Karpas-422 (cell line): ENCODE measurements at regions not wholly inside any gene's neighbourhood (a gene's known extent, or its start where the extent isn't known, plus 50 kb on each side); places are given as distances from the start of the nearest gene placed in this dataset.

Experiments
- DNase-seq: peaks from one replicate; pipeline ENCODE4 v3.0.0-alpha.2; 2015
- H2AFZ ChIP-seq: fragments of 200-600 bp; sonication (generic); 2 replicates; pipeline ENCODE4 v1.6.1; 2014; ENCODE audit warnings: antibody characterized with exemption, low read length, mixed read lengths
- H3K27ac ChIP-seq: fragments of 200-600 bp; sonication (generic); 2 replicates; pipeline ENCODE4 v1.5.1; 2014; ENCODE audit warnings: mild to moderate bottlenecking, low read length, moderate library complexity
- H3K27me3 ChIP-seq: fragments of 200-600 bp; sonication (generic); 2 replicates; pipeline ENCODE4 v1.6.1; 2014; ENCODE audit warnings: low read length, mixed read lengths
- H3K36me3 ChIP-seq: fragments of 200-600 bp; sonication (generic); 2 replicates; pipeline ENCODE4 v1.6.1; 2014; ENCODE audit warnings: low read length, mixed read lengths; ENCODE audit not compliant: insufficient read depth
- H3K4me1 ChIP-seq: fragments of 200-600 bp; sonication (generic); 2 replicates; pipeline ENCODE4 v1.6.1; 2014; ENCODE audit warnings: mild to moderate bottlenecking, low read length, mixed read lengths
- H3K4me2 ChIP-seq: fragments of 200-600 bp; sonication (generic); 2 replicates; pipeline ENCODE4 v1.6.1; 2014; ENCODE audit warnings: low read length, low read depth, mild to moderate bottlenecking; ENCODE audit not compliant: poor library complexity, severe bottlenecking
- H3K4me3 ChIP-seq: fragments of 200-600 bp; sonication (generic); 2 replicates; pipeline ENCODE4 v1.5.1; 2014; ENCODE audit warnings: mild to moderate bottlenecking, antibody characterized with exemption, low read length, mixed read lengths
- H3K79me2 ChIP-seq: fragments of 200-600 bp; sonication (generic); 2 replicates; pipeline ENCODE4 v1.6.1; 2014; ENCODE audit warnings: mild to moderate bottlenecking, low read length, mixed read lengths
- H3K9ac ChIP-seq: fragments of 200-600 bp; sonication (generic); 2 replicates; pipeline ENCODE4 v1.6.0; 2014; ENCODE audit warnings: low read length
- H3K9me2 ChIP-seq: fragments of 200-600 bp; sonication (generic), shearing (Covaris generic); replicated peaks from 2 replicates; pipeline ENCODE4 v1.6.0; 2014; ENCODE audit warnings: mild to moderate bottlenecking, low read length, moderate library complexity; ENCODE audit not compliant: insufficient read depth
- H3K9me3 ChIP-seq: fragments of 300-700, 200-600 bp; sonication (generic); 2 replicates; pipeline ENCODE4 v1.6.1; 2014; ENCODE audit warnings: low read length, mixed read lengths
- H4K20me1 ChIP-seq: fragments of 200-600 bp; sonication (generic); 2 replicates; pipeline ENCODE4 v1.6.1; 2014; ENCODE audit warnings: mild to moderate bottlenecking, antibody characterized with exemption, low read length, low read depth; ENCODE audit not compliant: insufficient read depth

DNA sequence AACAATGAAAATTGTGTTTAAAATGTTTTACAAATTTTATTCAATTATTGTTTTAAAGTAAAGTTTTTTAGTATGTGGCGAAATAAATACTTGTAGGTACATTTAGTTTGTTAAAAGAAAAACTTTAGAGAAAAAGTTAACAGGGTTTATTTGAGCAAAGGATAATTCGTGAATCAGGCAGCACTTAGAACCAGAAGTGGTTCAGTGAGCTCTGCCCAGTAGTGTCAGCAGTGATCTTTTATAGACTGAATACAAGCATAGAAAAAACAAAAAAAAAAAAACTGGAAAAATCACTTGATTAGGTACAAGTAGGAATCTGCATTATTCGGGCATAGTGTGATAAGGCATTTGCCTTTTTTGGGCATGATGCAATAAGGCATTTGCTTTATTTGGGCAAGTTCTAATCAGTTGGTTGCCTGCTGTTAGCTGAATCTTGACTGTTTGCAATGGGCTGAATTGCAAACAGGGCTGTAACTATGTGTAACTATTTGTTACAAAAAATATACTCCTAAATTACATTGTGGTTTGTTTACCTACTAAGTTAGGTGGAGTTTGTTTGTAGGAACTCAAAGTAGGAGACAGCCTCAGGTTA is 122.9 kb upstream of the MMS22L start:
- DNase-seq = no peak

DNA sequence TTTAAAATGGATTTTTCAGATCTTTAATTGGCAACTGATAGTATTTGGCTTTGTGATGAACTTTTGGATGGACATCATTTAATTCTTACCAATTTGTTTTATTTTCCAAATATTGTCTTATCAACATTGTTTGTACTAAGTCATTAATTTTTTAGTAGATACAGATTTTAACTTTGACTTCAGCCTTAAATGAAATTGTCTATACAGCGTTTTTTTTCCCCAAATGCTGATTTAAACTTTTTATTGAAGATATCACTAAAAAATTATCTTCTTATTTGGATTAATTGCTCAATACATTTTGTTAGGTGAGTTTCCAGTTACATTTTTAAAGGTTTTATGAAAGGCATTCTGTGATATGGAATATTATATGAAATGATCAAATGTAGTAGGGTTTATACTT is 123.6 kb upstream of the MMS22L start:
- H4K20me1 ChIP-seq = no peaks in the 10 kb centered on the region
- H3K79me2 ChIP-seq = no peaks in the 10 kb centered on the region
- H3K9me3 ChIP-seq = no peaks in the 10 kb centered on the region
- no peak overlapping the region for H3K4me2 ChIP-seq
- DNase-seq = no peak
- H3K9me2 ChIP-seq = no peaks in the 10 kb centered on the region
- no peaks in the 10 kb centered on the region for H3K36me3 ChIP-seq
- H3K9ac ChIP-seq = no peak overlapping the region
- no peak overlapping the region for H2AFZ ChIP-seq
- H3K27ac ChIP-seq = no peak overlapping the region
- H3K4me3 ChIP-seq = no peak overlapping the region
- no peaks in the 10 kb centered on the region; the same call in 1 of the 2 replicates for H3K27me3 ChIP-seq
- H3K4me1 ChIP-seq = no peaks in the 10 kb centered on the region

More for the DNA sequence above, 122.9 kb upstream of the MMS22L start:
- no peak overlapping the region for H3K4me2 ChIP-seq
- H3K4me3 ChIP-seq = no peak overlapping the region
- H3K27ac ChIP-seq = no peak overlapping the region
- H3K4me1 ChIP-seq = no peaks in the 10 kb centered on the region
- H3K36me3 ChIP-seq = no peaks in the 10 kb centered on the region
- no peak overlapping the region for H2AFZ ChIP-seq
- no peaks in the 10 kb centered on the region for H4K20me1 ChIP-seq
- no peak overlapping the region for H3K9ac ChIP-seq
- H3K9me3 ChIP-seq = no peaks in the 10 kb centered on the region
- H3K27me3 ChIP-seq = no peaks in the 10 kb centered on the region; the same call in 1 of the 2 replicates
- H3K9me2 ChIP-seq = no peaks in the 10 kb centered on the region
- H3K79me2 ChIP-seq = no peaks in the 10 kb centered on the region

DNA sequence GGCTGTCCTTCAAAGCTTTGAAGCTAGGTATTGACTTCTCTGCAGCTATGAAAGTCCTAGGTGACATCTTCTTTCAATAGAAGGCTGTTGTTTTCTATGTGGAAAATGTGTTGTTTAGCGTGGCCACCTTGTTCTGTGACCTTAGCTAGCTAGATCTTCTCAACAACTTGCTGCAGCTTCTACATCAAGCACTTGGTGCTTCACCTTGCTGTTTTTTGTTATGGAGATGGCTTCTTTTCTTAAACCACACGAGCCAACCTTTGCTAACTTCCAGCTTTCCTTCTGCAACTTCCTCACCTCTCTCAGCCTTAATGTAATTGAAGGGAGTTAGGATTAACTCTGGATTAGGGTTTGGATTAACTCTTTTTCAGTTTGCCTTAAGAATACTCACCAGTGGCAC is 128.6 kb upstream of the MMS22L start:
- Histone ChIP-seq H2AFZ (no peak overlapping the region), H3K4me2 (no peak overlapping the region), H3K79me2 (no peaks in the 10 kb centered on the region), H3K4me1 (no peaks in the 10 kb centered on the region), H4K20me1 (no peaks in the 10 kb centered on the region), H3K9me3 (no peaks in the 10 kb centered on the region), H3K9ac (no peak overlapping the region), H3K4me3 (no peak overlapping the region), H3K27me3 (no peaks in the 10 kb centered on the region; the same call in 1 of the 2 replicates), H3K27ac (no peak overlapping the region), H3K9me2 (no peaks in the 10 kb centered on the region), H3K36me3 (no peaks in the 10 kb centered on the region)
- DNase-seq = no peak

DNA sequence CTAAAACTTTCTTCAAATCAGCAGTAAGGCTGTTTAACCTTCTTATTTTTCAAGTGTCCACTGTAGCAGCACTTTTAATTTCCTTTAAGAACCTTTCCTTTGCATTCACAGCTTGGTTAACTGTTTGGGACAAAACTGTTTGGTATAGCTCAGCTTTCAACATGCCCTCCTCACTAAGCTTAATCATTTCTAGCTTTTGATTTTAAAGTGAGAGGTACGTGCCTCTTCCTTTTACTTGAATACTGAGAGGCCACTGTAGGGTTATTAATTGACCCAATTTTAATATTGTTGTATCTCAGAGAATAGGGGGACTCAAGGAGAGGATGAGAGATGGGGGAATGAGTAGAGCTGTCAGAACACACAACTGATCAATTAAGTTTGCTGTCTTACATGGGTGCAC is 129.5 kb upstream of the MMS22L start:
- DNase-seq = no peak
- Histone ChIP-seq H3K9ac (no peak overlapping the region), H3K4me2 (no peak overlapping the region), H3K4me3 (no peak overlapping the region), H3K79me2 (no peaks in the 10 kb centered on the region), H3K9me3 (no peaks in the 10 kb centered on the region), H4K20me1 (no peaks in the 10 kb centered on the region), H2AFZ (no peak overlapping the region), H3K9me2 (no peaks in the 10 kb centered on the region), H3K27me3 (no peaks in the 10 kb centered on the region), H3K36me3 (no peaks in the 10 kb centered on the region), H3K4me1 (no peaks in the 10 kb centered on the region), H3K27ac (no peak overlapping the region)

DNA sequence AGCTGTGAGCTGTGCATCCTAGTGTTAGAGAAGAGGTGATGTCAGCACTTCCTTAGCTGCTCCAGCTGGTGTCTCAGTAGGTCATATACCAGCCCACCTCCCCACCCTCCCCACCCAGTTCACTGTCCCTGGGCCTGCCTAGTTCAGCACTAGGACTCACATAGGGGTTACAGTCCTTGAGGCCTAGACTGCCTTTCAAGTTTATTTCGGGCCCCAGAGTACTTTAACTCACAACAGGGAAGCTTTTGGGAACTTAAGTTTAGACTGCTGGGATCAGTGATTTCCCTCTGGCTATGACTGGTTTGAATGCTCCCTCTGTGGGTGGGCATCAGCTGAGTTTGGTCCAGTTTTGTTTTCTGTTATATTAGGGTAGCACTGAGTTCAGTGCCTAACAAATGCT is 139.2 kb upstream of the MMS22L start:
- H3K9me2 ChIP-seq = no peaks in the 10 kb centered on the region
- no peak overlapping the region for H3K27ac ChIP-seq
- no peaks in the 10 kb centered on the region for H4K20me1 ChIP-seq
- H3K9me3 ChIP-seq = no peaks in the 10 kb centered on the region
- H3K4me3 ChIP-seq = no peak overlapping the region
- H3K4me2 ChIP-seq = no peak overlapping the region
- no peaks in the 10 kb centered on the region for H3K36me3 ChIP-seq
- H3K27me3 ChIP-seq = no peaks in the 10 kb centered on the region
- no peaks in the 10 kb centered on the region for H3K79me2 ChIP-seq
- H2AFZ ChIP-seq = no peak overlapping the region
- H3K4me1 ChIP-seq = no peaks in the 10 kb centered on the region
- DNase-seq = no peak
- no peak overlapping the region for H3K9ac ChIP-seq

DNA sequence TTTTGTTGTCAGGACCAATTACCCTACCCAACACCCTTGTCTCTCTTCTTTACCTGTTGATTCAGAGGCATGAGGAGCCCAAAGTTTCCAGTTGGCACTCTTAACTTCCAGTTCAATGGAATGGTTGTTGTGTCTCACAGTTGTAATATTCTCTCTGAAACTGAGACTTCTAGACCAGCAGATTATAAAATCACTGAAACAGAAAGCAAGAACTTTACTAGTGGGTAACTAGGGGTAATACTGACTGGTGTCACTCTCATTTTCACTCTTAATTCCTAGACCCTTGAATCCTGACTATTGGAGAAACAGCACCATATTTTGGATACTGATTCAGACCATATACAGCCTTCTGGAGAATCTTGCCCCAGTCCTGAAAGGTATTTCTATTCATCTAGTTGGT is 140.2 kb upstream of the MMS22L start:
- no peak overlapping the region for H2AFZ ChIP-seq
- H3K9me3 ChIP-seq = no peaks in the 10 kb centered on the region
- H3K27me3 ChIP-seq = no peaks in the 10 kb centered on the region
- H3K4me3 ChIP-seq = no peak overlapping the region
- H3K4me2 ChIP-seq = no peak overlapping the region
- H3K36me3 ChIP-seq = no peaks in the 10 kb centered on the region
- no peaks in the 10 kb centered on the region for H3K4me1 ChIP-seq
- no peak overlapping the region for H3K9ac ChIP-seq
- no peaks in the 10 kb centered on the region for H3K9me2 ChIP-seq
- no peak overlapping the region for H3K27ac ChIP-seq
- H3K79me2 ChIP-seq = no peaks in the 10 kb centered on the region
- no peak for DNase-seq
- no peaks in the 10 kb centered on the region for H4K20me1 ChIP-seq

DNA sequence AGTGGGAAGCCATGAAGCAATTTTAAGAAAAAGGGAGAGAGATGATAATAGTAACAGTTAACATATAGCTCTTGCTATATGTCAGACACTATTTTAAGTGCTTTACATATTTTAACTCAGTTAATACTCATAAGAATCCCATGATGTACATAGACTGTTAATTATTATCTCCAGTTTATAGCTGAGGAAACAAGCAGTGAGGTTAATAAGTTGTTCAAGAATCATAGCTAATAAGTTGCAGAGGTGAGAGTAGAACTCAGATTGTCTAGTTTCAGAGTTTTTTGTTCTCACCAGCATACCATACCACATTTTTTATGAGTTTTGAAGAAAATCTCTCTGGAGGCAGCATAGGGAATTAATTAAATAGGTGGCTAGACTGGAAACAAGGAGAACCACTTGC is 144.6 kb upstream of the MMS22L start:
- Histone ChIP-seq H3K36me3 (no peaks in the 10 kb centered on the region), H3K4me3 (no peak overlapping the region), H3K27ac (no peak overlapping the region), H3K9me2 (no peaks in the 10 kb centered on the region), H3K4me2 (no peak overlapping the region), H3K27me3 (no peaks in the 10 kb centered on the region), H4K20me1 (no peaks in the 10 kb centered on the region), H3K9me3 (no peaks in the 10 kb centered on the region), H3K9ac (no peak overlapping the region), H2AFZ (no peak overlapping the region), H3K79me2 (no peaks in the 10 kb centered on the region), H3K4me1 (no peaks in the 10 kb centered on the region)
- DNase-seq = no peak

DNA sequence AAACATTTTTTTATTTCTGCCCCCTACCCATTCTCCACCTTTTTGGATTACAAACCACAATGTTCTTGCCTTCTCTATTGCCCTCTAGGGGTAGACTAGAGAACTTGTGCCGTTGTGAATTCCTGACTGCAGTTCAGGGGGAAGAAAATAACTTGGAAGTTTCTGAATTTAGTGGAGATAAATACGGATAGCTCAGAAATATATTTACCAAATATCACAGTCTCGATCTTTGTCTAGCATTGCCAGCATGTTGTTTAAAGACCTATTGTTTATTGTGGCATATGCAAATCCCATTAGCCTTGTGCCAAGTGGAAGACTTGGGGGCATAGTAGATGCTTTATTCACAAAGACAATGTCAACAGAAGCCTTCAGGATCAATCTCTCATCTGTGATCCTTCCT is 154.1 kb upstream of the MMS22L start:
- Histone ChIP-seq H3K79me2 (no peaks in the 10 kb centered on the region), H2AFZ (no peak overlapping the region), H3K27ac (no peak overlapping the region), H3K36me3 (no peaks in the 10 kb centered on the region), H3K9me3 (no peaks in the 10 kb centered on the region), H3K27me3 (no peaks in the 10 kb centered on the region), H3K9ac (no peak overlapping the region), H3K4me1 (no peaks in the 10 kb centered on the region), H4K20me1 (no peaks in the 10 kb centered on the region), H3K4me3 (no peak overlapping the region), H3K9me2 (no peaks in the 10 kb centered on the region), H3K4me2 (no peak overlapping the region)
- peak; percentile 47 for DNase-seq
